GM12878 (cell line): ENCODE measurements at regions not wholly inside any gene's neighbourhood (a gene's known extent, or its start where the extent isn't known, plus 50 kb on each side); places are given as distances from the start of the nearest gene placed in this dataset.

ENCODE experiments used
- ATAC-seq: fragments of 200-7000 bp; cut with Tn5 transposase; 3 replicates; pipeline ENCODE4 v1.9.1; 2020; ENCODE audit warnings: mild to moderate bottlenecking, moderate library complexity
- BruUV-seq: library from RNA; stranded (reverse); fragments of 400-500 nt; replicated peaks from 2 replicates; lab custom pipeline; 2021; lab: Mats Ljungman, UMichigan
- CTCF ChIA-PET: fragments of 300-600 bp; sonication (Branson Sonifier 250); formaldehyde crosslinking; extraction: SDS; loops from one replicate; lab custom pipeline; 2021; ENCODE audit warnings: inconsistent platforms; lab: Yijun Ruan, JAX
- POLR2A ChIA-PET: fragments of 350-600 bp; formaldehyde crosslinking; extraction: SDS; loops from one replicate; lab custom pipeline; 2021; ENCODE audit warnings: inconsistent platforms; lab: Charles Lee
- RAD21 ChIA-PET: fragments of 300-600 bp; sonication (Branson Sonifier 250); formaldehyde crosslinking; loops from one replicate; lab custom pipeline; 2023; ENCODE audit warnings: antibody characterized with exemption; ENCODE audit not compliant: unreplicated experiment; lab: Charles Lee
- SMC1A ChIA-PET: fragments of 300-600 bp; sonication (Branson Sonifier 250); formaldehyde crosslinking; loops from one replicate; lab custom pipeline; 2023; ENCODE audit not compliant: unreplicated experiment, uncharacterized antibody; lab: Charles Lee
- DNase-seq: peaks from one replicate; pipeline ENCODE4 v3.0.0-alpha.2; 2011; ENCODE audit warnings: low read depth, low spot score
- FAIRE-seq: peaks from 3 replicates; lab custom pipeline; 2011; peaks lifted over from hg19 to GRCh38; lab: Jason Lieb, UNC
- H2AFZ ChIP-seq: 2 replicates; pipeline ENCODE4 v1.6.0; 2011; ENCODE audit warnings: low read depth, low read length, control low read depth; ENCODE audit not compliant: control insufficient read depth
- H3K27ac ChIP-seq: 2 replicates; pipeline ENCODE4 v1.5.1; 2011; ENCODE audit warnings: control low read depth; ENCODE audit not compliant: control insufficient read depth, insufficient read depth
- H3K27me3 ChIP-seq, 2 experiments: replicated peaks in 1 of 2; 2 replicates each; pipeline versions ENCODE4 v1.6.0 to v1.6.1; 2011; ENCODE audit warnings: low read length in 1 of 2; ENCODE audit not compliant: control insufficient read depth in 2 of 2, insufficient read depth in 2 of 2
- H3K36me3 ChIP-seq, 2 experiments: 2 replicates each; pipeline ENCODE4 v1.5.1; 2011; ENCODE audit warnings: low read length in 1 of 2; ENCODE audit not compliant: control insufficient read depth in 2 of 2, insufficient read depth in 2 of 2
- H3K4me1 ChIP-seq: 2 replicates; pipeline ENCODE4 v1.6.1; 2011; ENCODE audit warnings: mild to moderate bottlenecking, low read length, moderate library complexity, mixed read lengths; ENCODE audit not compliant: control insufficient read depth, insufficient read depth
- H3K4me2 ChIP-seq: 2 replicates; pipeline ENCODE4 v1.6.0; 2011; ENCODE audit warnings: control low read depth; ENCODE audit not compliant: control insufficient read depth, insufficient read depth
- H3K4me3 ChIP-seq: fragments of 200-600 bp; sonication (generic); 2 replicates; pipeline ENCODE4 v1.5.1; 2016
- H3K79me2 ChIP-seq: 2 replicates; pipeline ENCODE4 v1.6.0; 2011; ENCODE audit warnings: low read length; ENCODE audit not compliant: control insufficient read depth, insufficient read depth
- H3K9ac ChIP-seq: 2 replicates; pipeline ENCODE4 v1.8.0; 2011; ENCODE audit warnings: low read length, control low read depth, mixed read lengths; ENCODE audit not compliant: control insufficient read depth, insufficient read depth
- H3K9me3 ChIP-seq: replicated peaks from 3 replicates; pipeline ENCODE4 v1.5.1; 2011; ENCODE audit warnings: mild to moderate bottlenecking, low read length; ENCODE audit not compliant: control insufficient read depth, insufficient read depth
- H4K20me1 ChIP-seq: 2 replicates; pipeline ENCODE4 v1.6.0; 2011; ENCODE audit not compliant: control insufficient read depth, insufficient read depth
- BRCA1 ChIP-seq: IDR thresholded peaks from 2 replicates; pipeline ENCODE4 v1.6.1; 2011; ENCODE audit warnings: low read depth, low read length, improper control_type of control experiment
- EED ChIP-seq: sonication (generic); IDR thresholded peaks from 2 replicates; pipeline ENCODE4 v1.6.1; 2016; ENCODE audit warnings: antibody characterized with exemption, low read depth
- FOXK2 ChIP-seq: fragments of 450-650 bp; IDR thresholded peaks from 2 replicates; pipeline ENCODE4 v1.6.1; 2017; ENCODE audit warnings: mild to moderate bottlenecking, moderate library complexity
- HDGF ChIP-seq: fragments of 450-650 bp; IDR thresholded peaks from 2 replicates; pipeline ENCODE4 v1.6.1; 2016; ENCODE audit warnings: antibody characterized with exemption
- MTA2 ChIP-seq: fragments of 450-650 bp; IDR thresholded peaks from 2 replicates; pipeline ENCODE4 v1.6.1; 2016; ENCODE audit warnings: low read depth, mild to moderate bottlenecking, moderate library complexity
- RAD51 ChIP-seq: fragments of 450-650 bp; IDR thresholded peaks from 2 replicates; pipeline ENCODE4 v1.6.1; 2016; ENCODE audit warnings: moderate library complexity, mild to moderate bottlenecking, inconsistent platforms
- SMARCA5 ChIP-seq: fragments of 450-650 bp; IDR thresholded peaks from 2 replicates; pipeline ENCODE4 v1.6.1; 2017; ENCODE audit warnings: mild to moderate bottlenecking
- YBX1 ChIP-seq: fragments of 450-650 bp; IDR thresholded peaks from 2 replicates; pipeline ENCODE4 v1.6.1; 2016; ENCODE audit warnings: antibody characterized with exemption
- ZNF274 ChIP-seq: IDR thresholded peaks from one replicate; pipeline ENCODE4 v1.8.0; 2011; ENCODE audit not compliant: insufficient read length, insufficient read depth
- WGBS: methylation state at CpG from one replicate; pipeline ENCODE4 v1.1.6; 2016; ENCODE audit warnings: low lambda C conversion rate; ENCODE audit not compliant: insufficient replicate concordance, insufficient coverage; ENCODE audit errors: missing lambda C conversion rate; 5-methylcytosine and 5-hydroxymethylcytosine counted together
- in situ Hi-C: fragments of 300-500 bp; cut with MboI; formaldehyde crosslinking; loops from 9 replicates; pipeline ENCODE4 v1.14.3; 2018; ENCODE audit warnings: mixed read lengths
- intact Hi-C: fragments of 100-400 bp; cut with micrococcal nuclease; formaldehyde crosslinking; loops from one replicate; pipeline ENCODE4 v1.14.2; 2022; ENCODE audit not compliant: unreplicated experiment

- H3K79me2 ChIP-seq: no peaks in the 10 kb centered on the region
- intact Hi-C loops: loop anchor here (2.0 to 5.0 kb wide), 4 partner anchors 97 to 775 kb away; no protein-coding TSS in a partner anchor
- H3K9ac ChIP-seq: no peak overlapping the region
- H3K27ac ChIP-seq: no peak overlapping the region
- ATAC-seq (no peak), FAIRE-seq (no peak), DNase-seq (no peak)
- H3K27me3 ChIP-seq: no peaks in the 10 kb centered on the region
- WGBS: 33% methylated on average over 1 of the region's 1 CpG
- TF ChIP-seq YBX1 (no peak), FOXK2 (no peak), SMARCA5 (no peak), EED (no peak), HDGF (no peak)
- no peak overlapping the region for H3K4me3 ChIP-seq
- ChIA-PET CTCF (no interaction called here), POLR2A (no interaction called here), SMC1A (interaction anchor here (0.7 to 2.5 kb wide), 9 partner anchors 9 to 773 kb away, joined by 3 to 12 read pairs (median 4); no protein-coding TSS in a partner anchor), RAD21 (interaction anchor here (0.9 to 2.6 kb wide), 3 partner anchors 10 to 45 kb away, joined by 4 to 11 read pairs (median 4); no protein-coding TSS in a partner anchor)
- no peak overlapping the region for H2AFZ ChIP-seq
- H3K36me3 ChIP-seq: no peaks in the 10 kb centered on the region
- H3K9me3 ChIP-seq: no peaks in the 10 kb centered on the region
- H3K4me1 ChIP-seq: no peaks in the 10 kb centered on the region
- no peaks in the 10 kb centered on the region for H4K20me1 ChIP-seq
- BruUV-seq: no TSS peak
- in situ Hi-C loops: loop anchor here (10.0 kb wide), 1 partner anchor 775 kb away; no protein-coding TSS in a partner anchor
- H3K4me2 ChIP-seq: no peak overlapping the region
These were observed 994.0 kb downstream of the TSN start for GRCh38 chr2:122749405-122749804.

DNA sequence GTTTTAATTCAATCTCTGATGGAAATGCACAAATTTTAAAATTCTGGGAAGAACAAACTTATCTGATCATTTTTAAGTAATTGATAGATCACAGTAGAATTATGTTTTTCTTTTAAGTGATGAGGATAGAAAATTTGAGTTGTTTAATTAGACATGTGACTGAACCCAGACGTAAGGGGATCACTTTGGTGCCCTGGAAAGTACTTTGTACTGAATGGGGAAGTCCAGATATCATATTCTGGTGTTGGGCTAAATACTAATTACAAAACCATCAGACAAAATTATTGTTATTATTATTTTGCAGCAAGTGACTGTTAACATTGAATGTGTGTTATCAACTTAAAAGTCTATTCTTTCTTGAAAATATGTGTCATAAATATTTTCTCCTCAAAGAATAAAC is 994.6 kb downstream of the TSN start:
- intact Hi-C loops (loop anchor here (5.0 to 10.0 kb wide), 4 partner anchors 112 to 1245 kb away; no protein-coding TSS in a partner anchor), in situ Hi-C loops (no loop called here)
- DNase-seq: no peak
- ChIA-PET CTCF (no interaction called here), POLR2A (no interaction called here), SMC1A (interaction anchor here (0.7 to 2.5 kb wide), 6 partner anchors 10 to 773 kb away, joined by 3 to 12 read pairs (median 5); no protein-coding TSS in a partner anchor), RAD21 (interaction anchor here (0.9 to 2.6 kb wide), 3 partner anchors 11 to 46 kb away, joined by 4 to 11 read pairs (median 4); no protein-coding TSS in a partner anchor)
- no peaks in the 10 kb centered on the region for H3K79me2 ChIP-seq
- no peak overlapping the region for H3K4me2 ChIP-seq
- H2AFZ ChIP-seq: no peak overlapping the region
- no peaks in the 10 kb centered on the region for H3K4me1 ChIP-seq
- no peak overlapping the region for H3K27ac ChIP-seq
- TF ChIP-seq BRCA1 (no peak), RAD51 (peak; percentile 75), MTA2 (peak; percentile 67), ZNF274 (no peak)
- H3K9me3 ChIP-seq: no peaks in the 10 kb centered on the region
- ATAC-seq: 0 out of 3 replicates have a peak, but pooled peaks have one; percentile 8
- H3K4me3 ChIP-seq: no peak overlapping the region
- H4K20me1 ChIP-seq: no peaks in the 10 kb centered on the region
- H3K9ac ChIP-seq: no peak overlapping the region
- H3K27me3 ChIP-seq: no peaks in the 10 kb centered on the region
- BruUV-seq: no TSS peak
- FAIRE-seq: no peak
- 0% methylated on average over 1 of the region's 1 CpG for WGBS
- no peaks in the 10 kb centered on the region for H3K36me3 ChIP-seq
